Smooth muscle cell (in vitro differentiated cells): ENCODE measurements at regions not wholly inside any gene's neighbourhood (a gene's known extent, or its start where the extent isn't known, plus 50 kb on each side); places are given as distances from the start of the nearest gene placed in this dataset.

Experiments used
- DNase-seq: peaks from one replicate; lab custom pipeline; 2025; ENCODE audit not compliant: unreplicated experiment; lab: John Stamatoyannopoulos, UW
- H2AFZ ChIP-seq: fragments of 200-600 bp; sonication (generic); 2 replicates; pipeline ENCODE4 v1.6.0; 2016; ENCODE audit warnings: antibody characterized with exemption, low read depth, mild to moderate bottlenecking
- H3F3A ChIP-seq: fragments of 200-600 bp; sonication (generic); 2 replicates; pipeline ENCODE4 v1.6.0; 2017; ENCODE audit warnings: antibody characterized with exemption, low read depth
- H3K27ac ChIP-seq: fragments of 200-600 bp; sonication (generic); 2 replicates; pipeline ENCODE4 v1.5.1; 2016; ENCODE audit warnings: low read depth, mild to moderate bottlenecking
- H3K27me3 ChIP-seq: fragments of 200-600 bp; sonication (generic); 2 replicates; pipeline ENCODE4 v1.6.1; 2016; ENCODE audit warnings: low read depth, mild to moderate bottlenecking
- H3K36me3 ChIP-seq: fragments of 200-600 bp; sonication (generic); 2 replicates; pipeline ENCODE4 v1.5.1; 2016; ENCODE audit warnings: low read depth
- H3K4me1 ChIP-seq: fragments of 200-600 bp; sonication (generic); 2 replicates; pipeline ENCODE4 v1.5.1; 2016; ENCODE audit warnings: low read depth
- H3K4me2 ChIP-seq: fragments of 200-600 bp; sonication (generic); 2 replicates; pipeline ENCODE4 v1.6.0; 2016; ENCODE audit warnings: mild to moderate bottlenecking
- H3K4me3 ChIP-seq: fragments of 200-600 bp; sonication (generic); 2 replicates; pipeline ENCODE4 v1.5.1; 2016; ENCODE audit warnings: mild to moderate bottlenecking
- H3K79me2 ChIP-seq: fragments of 200-600 bp; sonication (generic); 2 replicates; pipeline ENCODE4 v1.6.0; 2016; ENCODE audit warnings: low read depth, mild to moderate bottlenecking
- H3K9ac ChIP-seq: fragments of 200-600 bp; sonication (generic); 2 replicates; pipeline ENCODE4 v1.6.0; 2016; ENCODE audit warnings: low read depth
- H3K9me3 ChIP-seq: fragments of 200-600 bp; sonication (generic); replicated peaks from 2 replicates; pipeline ENCODE4 v1.5.1; 2016; ENCODE audit warnings: low read depth
- H4K20me1 ChIP-seq: fragments of 200-600 bp; sonication (generic); 2 replicates; pipeline ENCODE4 v1.6.0; 2016; ENCODE audit warnings: low read depth
- WGBS: methylation state at CpG from one replicate; pipeline ENCODE4 v1.1.7; 2016; ENCODE audit warnings: low lambda C conversion rate; 5-methylcytosine and 5-hydroxymethylcytosine counted together
- TF ChIP-seq, protein P1 (sequence below): fragments of 200-600 bp; sonication (generic); IDR thresholded peaks from 2 replicates; pipeline ENCODE4 v1.5.1; 2017; ENCODE audit warnings: borderline replicate concordance, mild to moderate bottlenecking, antibody characterized with exemption; ENCODE audit not compliant: insufficient read depth, poor library complexity, severe bottlenecking

DNA sequence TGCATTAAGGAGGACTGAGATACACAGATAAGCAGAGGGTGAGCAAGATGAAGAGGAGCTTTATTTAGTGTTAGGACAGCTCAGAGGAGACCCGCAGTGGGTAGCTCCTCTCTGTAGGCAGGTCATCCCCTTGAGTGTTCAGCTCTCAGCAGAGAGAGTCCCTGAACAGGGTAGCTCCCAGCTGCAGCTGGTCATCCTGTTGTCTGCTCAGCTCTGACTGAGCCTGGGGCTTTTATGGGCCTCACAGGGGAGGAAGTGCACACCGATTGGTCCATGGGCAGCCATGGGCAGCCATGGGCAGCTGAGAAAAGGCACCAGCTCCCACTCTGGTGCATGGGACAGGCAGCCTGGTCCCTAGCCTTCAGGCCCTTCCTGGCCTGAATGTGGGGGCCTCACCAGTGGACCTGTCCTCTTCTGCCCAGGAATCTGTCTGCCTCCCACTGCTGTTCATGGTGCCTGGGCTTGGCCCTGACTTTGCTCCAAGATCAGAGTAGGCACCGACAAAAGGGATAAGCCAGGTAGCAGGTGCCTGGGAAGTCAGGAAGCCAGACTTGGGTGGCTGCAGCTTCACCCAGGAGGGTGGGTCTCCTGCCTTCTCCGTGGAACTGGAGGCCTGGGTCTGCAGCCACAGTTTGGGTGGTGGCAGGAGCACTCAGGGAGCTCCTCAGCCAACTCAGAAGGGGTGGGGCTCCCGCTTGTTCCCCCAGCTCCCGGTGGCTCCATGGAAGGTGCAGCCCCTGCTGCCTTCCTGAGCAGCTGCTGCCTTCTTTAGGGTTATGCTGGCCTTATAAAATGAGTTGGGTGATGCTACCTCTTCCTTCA is 54.7 kb downstream of the MYEOV start:
- Histone ChIP-seq H3K9me3 (no peaks in the 10 kb centered on the region), H3K4me2 (no peak overlapping the region), H3K36me3 (no peaks in the 10 kb centered on the region), H4K20me1 (no peaks in the 10 kb centered on the region), H3K27me3 (no peaks in the 10 kb centered on the region), H3F3A (peaks cover 6% of the 10 kb centered on the region), H3K9ac (no peak overlapping the region), H3K4me1 (no peaks in the 10 kb centered on the region), H3K27ac (no peak overlapping the region), H3K4me3 (no peak overlapping the region), H3K79me2 (no peaks in the 10 kb centered on the region), H2AFZ (no peak overlapping the region)
- 92% methylated on average over 6 of the region's 6 CpGs for WGBS
- DNase-seq, result no peak
- TF ChIP-seq, protein P1, sequence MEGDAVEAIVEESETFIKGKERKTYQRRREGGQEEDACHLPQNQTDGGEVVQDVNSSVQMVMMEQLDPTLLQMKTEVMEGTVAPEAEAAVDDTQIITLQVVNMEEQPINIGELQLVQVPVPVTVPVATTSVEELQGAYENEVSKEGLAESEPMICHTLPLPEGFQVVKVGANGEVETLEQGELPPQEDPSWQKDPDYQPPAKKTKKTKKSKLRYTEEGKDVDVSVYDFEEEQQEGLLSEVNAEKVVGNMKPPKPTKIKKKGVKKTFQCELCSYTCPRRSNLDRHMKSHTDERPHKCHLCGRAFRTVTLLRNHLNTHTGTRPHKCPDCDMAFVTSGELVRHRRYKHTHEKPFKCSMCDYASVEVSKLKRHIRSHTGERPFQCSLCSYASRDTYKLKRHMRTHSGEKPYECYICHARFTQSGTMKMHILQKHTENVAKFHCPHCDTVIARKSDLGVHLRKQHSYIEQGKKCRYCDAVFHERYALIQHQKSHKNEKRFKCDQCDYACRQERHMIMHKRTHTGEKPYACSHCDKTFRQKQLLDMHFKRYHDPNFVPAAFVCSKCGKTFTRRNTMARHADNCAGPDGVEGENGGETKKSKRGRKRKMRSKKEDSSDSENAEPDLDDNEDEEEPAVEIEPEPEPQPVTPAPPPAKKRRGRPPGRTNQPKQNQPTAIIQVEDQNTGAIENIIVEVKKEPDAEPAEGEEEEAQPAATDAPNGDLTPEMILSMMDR, result no peak

DNA sequence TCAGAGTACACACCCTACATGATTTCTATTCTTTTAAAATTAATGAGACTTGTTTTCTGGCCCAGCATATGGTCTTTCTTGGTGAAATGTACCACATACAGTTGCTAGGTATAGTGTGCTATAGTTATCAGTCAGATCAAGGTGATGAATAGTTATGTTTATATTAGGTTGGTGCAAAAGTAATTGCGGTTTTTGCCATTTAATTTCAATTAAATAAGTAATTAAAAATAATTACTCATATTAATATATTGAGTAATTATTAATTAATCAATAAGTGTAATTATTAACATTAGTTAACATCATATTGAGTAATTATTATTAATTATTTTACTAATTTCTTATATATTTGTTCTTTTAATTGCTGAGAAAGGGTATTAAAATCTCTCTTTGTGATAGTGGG is 56.1 kb downstream of the MYEOV start:
- no peak overlapping the region for H2AFZ ChIP-seq
- no peaks in the 10 kb centered on the region for H3K36me3 ChIP-seq
- no peak overlapping the region for H3K9ac ChIP-seq
- H3K4me2 ChIP-seq, result no peak overlapping the region
- H3F3A ChIP-seq, result peaks cover 6% of the 10 kb centered on the region
- no peaks in the 10 kb centered on the region for H3K9me3 ChIP-seq
- H4K20me1 ChIP-seq, result no peaks in the 10 kb centered on the region
- no peaks in the 10 kb centered on the region for H3K27me3 ChIP-seq
- TF ChIP-seq, protein P1, result no peak
- no peaks in the 10 kb centered on the region for H3K4me1 ChIP-seq
- WGBS, result 80% methylated on average over 1 of the region's 1 CpG
- no peaks in the 10 kb centered on the region for H3K79me2 ChIP-seq
- DNase-seq, result no peak
- H3K27ac ChIP-seq, result no peak overlapping the region
- H3K4me3 ChIP-seq, result no peak overlapping the region

DNA sequence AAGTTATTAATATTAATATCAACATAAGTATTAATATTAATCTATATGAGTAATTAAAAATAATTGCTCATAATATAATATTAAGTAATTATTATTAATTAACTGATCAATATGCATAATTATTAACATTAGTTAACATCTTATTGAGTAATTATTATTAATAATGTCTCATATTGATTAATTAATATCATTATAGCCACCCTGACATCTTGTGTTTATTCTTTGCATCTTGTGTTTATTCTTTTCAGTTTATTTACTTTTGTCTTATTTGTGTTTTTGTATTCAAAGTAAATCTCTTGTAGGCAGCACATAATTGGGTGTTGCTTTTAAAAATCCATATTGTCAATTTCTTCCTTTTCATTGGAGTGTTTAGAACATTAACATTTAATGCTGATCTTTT is 56.6 kb downstream of the MYEOV start:
- Histone ChIP-seq H3K79me2 (no peaks in the 10 kb centered on the region), H3K4me1 (no peaks in the 10 kb centered on the region), H3K36me3 (no peaks in the 10 kb centered on the region), H4K20me1 (no peaks in the 10 kb centered on the region), H3K27me3 (no peaks in the 10 kb centered on the region), H3F3A (peaks cover 6% of the 10 kb centered on the region), H2AFZ (no peak overlapping the region), H3K9me3 (no peaks in the 10 kb centered on the region), H3K27ac (peak overlapping the region; percentile 80), H3K9ac (no peak overlapping the region), H3K4me2 (peak overlapping the region; percentile 70), H3K4me3 (no peak overlapping the region)
- TF ChIP-seq, protein P1, result no peak
- no peak for DNase-seq

DNA sequence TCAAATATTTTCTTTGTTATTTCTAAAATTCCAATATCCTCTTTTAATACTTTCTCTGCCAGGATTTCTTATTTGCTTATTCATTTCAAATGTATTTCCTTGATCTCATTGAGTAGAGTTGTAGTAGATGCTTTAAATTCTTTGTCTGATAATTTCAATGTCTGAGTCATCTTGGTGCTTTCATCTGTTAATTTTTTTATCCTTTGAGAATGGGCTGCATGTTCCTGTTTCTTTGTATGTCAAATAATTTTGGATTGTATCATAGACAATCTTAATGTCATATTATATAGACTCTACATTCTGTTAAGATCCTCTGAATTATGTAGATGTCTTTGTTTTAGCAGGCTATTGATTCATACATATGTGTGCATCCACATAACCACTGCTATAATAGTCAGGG is 57.5 kb downstream of the MYEOV start:
- H3K9ac ChIP-seq, result peak overlapping the region; percentile 34
- H2AFZ ChIP-seq, result no peak overlapping the region
- TF ChIP-seq, protein P1, result no peak
- no peaks in the 10 kb centered on the region for H3K9me3 ChIP-seq
- H3K4me1 ChIP-seq, result no peaks in the 10 kb centered on the region
- H3K27me3 ChIP-seq, result no peaks in the 10 kb centered on the region
- DNase-seq, result no peak
- peaks cover 6% of the 10 kb centered on the region for H3F3A ChIP-seq
- peak overlapping the region; percentile 70 for H3K4me2 ChIP-seq
- no peaks in the 10 kb centered on the region for H3K36me3 ChIP-seq
- H3K79me2 ChIP-seq, result no peaks in the 10 kb centered on the region
- no peaks in the 10 kb centered on the region for H4K20me1 ChIP-seq
- H3K27ac ChIP-seq, result peak overlapping the region; percentile 81
- H3K4me3 ChIP-seq, result no peak overlapping the region
